Transverse colon (tissue), 4 donors: ENCODE measurements at regions not wholly inside any gene's neighbourhood (a gene's known extent, or its start where the extent isn't known, plus 50 kb on each side); places are given as distances from the start of the nearest gene placed in this dataset.
"Not testable (repeated sequence)": the region's sequence is repeated elsewhere in the genome, so short reads cannot be mapped to it uniquely, and the experiment has no call there.

Source experiments
- POLR2AphosphoS5 ChIP-seq, 3 donors: sonication (generic); formaldehyde crosslinking; IDR thresholded peaks; one replicate each; pipeline ENCODE4 v1.6.1; 2016; ENCODE audit warnings: antibody characterized with exemption in 3 of 3
- TF ChIP-seq, protein P1 (sequence below), 5 experiments: fragments of 200-600 bp in 3 of 5; fragments of 450-650 bp in 2 of 5; sonication (generic) in 3 of 5; IDR thresholded peaks; 1 replicate in 2 of 5; 2 replicates in 3 of 5; pipeline ENCODE4 v1.5.1; 2016 to 2017; ENCODE audit warnings: antibody characterized with exemption in 5 of 5, inconsistent platforms in 3 of 5, mild to moderate bottlenecking in 2 of 5, moderate library complexity in 1 of 5

DNA sequence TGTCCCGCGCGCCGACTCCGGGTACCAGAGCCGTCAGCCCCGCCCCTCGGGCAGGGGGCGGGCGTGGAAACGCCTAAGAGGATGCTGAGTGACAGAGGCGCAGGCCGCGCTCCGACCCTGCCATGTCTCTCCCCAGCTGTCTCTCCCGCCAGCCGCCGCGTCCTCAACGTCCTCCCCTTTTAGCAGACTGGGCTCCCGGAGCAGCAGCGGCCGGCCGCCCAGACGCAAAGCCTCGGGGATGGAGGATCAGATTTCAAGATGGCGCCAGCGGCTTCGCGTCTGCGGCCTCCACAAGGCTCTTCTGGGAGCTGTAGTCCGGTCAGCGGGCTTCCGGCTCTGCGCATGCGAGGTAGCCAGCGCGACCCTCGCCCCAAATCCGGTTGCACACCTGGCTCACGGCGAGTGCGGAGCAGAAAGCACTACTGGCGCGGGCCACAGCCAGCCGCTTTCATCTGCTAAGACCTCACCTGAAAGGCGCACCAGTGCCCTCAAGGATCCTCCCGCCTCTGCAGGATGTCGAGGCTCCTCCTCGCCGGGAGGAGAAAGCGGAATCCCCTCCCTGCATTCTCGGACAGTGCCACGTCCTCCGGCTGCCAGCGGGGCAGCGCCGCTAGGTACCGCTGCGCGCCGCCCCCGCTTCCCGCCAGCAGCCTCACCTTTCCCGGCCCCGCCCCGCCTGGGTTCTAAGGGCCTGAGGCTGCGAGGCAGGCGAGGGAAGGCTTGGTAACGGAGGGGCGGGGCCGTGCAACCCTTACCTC lies 143.6 kb downstream of the NBPF8 start:
- TF ChIP-seq, protein P1, sequence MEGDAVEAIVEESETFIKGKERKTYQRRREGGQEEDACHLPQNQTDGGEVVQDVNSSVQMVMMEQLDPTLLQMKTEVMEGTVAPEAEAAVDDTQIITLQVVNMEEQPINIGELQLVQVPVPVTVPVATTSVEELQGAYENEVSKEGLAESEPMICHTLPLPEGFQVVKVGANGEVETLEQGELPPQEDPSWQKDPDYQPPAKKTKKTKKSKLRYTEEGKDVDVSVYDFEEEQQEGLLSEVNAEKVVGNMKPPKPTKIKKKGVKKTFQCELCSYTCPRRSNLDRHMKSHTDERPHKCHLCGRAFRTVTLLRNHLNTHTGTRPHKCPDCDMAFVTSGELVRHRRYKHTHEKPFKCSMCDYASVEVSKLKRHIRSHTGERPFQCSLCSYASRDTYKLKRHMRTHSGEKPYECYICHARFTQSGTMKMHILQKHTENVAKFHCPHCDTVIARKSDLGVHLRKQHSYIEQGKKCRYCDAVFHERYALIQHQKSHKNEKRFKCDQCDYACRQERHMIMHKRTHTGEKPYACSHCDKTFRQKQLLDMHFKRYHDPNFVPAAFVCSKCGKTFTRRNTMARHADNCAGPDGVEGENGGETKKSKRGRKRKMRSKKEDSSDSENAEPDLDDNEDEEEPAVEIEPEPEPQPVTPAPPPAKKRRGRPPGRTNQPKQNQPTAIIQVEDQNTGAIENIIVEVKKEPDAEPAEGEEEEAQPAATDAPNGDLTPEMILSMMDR (IDR thresholded peaks at IDR 0.05), result not testable (repeated sequence)
- TF ChIP-seq POLR2AphosphoS5 (IDR thresholded peaks at IDR 0.05), result peak in 1 of 3 donors; percentile 23
